22Rv1 (cell line): ENCODE measurements at regions not wholly inside any gene's neighbourhood (a gene's known extent, or its start where the extent isn't known, plus 50 kb on each side); places are given as distances from the start of the nearest gene placed in this dataset.

Experiments
- H3K27ac ChIP-seq: fragments of 450-650 bp; 2 replicates; pipeline ENCODE4 v1.5.1; 2017
- ZFX ChIP-seq: fragments of 450-650 bp; IDR thresholded peaks from 2 replicates; pipeline ENCODE4 v1.6.1; 2017; ENCODE audit warnings: antibody characterized with exemption, borderline replicate concordance
- TF ChIP-seq, protein P1 (sequence below): fragments of 450-650 bp; IDR thresholded peaks from 2 replicates; pipeline ENCODE4 v1.5.1; 2017; ENCODE audit warnings: mild to moderate bottlenecking

DNA sequence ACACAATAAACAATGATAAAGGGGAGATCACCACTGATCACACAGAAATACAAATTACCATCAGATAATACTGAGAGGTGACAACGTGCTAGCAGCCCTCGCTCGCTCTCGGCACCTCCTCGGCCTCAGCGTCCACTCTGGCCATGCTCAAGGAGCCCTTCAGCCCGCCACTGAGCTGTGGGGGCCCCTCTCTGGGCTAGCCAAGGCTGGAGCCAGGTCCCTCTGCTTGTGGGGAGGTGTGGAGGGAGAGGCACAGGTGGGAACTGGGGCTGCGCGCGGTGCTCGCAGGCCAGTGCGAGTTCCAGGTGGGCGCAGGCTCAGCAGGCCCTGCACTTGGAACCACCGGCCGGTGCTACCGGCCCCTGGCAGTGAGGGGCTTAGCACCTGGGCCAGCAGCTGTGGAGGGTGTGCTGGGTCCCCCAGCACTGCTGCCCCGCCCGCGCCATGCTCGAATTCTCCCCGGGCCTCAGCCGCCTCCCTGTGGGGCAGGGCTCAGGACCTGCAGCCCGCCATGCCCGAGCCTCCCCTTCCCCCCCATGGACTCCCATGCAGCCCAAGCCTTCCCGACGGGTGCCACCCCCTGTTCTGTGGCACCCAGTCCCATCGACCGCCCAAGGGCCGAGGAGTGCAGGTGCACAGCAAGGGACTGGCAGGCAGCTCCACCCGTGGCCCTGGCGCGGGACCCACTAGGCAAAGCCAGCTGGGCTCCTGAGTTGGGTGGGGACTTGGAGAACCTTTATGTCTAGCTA is 340.0 kb upstream of the GULP1 start:
- no peak for TF ChIP-seq ZFX
- TF ChIP-seq, protein P1, sequence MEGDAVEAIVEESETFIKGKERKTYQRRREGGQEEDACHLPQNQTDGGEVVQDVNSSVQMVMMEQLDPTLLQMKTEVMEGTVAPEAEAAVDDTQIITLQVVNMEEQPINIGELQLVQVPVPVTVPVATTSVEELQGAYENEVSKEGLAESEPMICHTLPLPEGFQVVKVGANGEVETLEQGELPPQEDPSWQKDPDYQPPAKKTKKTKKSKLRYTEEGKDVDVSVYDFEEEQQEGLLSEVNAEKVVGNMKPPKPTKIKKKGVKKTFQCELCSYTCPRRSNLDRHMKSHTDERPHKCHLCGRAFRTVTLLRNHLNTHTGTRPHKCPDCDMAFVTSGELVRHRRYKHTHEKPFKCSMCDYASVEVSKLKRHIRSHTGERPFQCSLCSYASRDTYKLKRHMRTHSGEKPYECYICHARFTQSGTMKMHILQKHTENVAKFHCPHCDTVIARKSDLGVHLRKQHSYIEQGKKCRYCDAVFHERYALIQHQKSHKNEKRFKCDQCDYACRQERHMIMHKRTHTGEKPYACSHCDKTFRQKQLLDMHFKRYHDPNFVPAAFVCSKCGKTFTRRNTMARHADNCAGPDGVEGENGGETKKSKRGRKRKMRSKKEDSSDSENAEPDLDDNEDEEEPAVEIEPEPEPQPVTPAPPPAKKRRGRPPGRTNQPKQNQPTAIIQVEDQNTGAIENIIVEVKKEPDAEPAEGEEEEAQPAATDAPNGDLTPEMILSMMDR: no peak
- no peak overlapping the region for H3K27ac ChIP-seq

DNA sequence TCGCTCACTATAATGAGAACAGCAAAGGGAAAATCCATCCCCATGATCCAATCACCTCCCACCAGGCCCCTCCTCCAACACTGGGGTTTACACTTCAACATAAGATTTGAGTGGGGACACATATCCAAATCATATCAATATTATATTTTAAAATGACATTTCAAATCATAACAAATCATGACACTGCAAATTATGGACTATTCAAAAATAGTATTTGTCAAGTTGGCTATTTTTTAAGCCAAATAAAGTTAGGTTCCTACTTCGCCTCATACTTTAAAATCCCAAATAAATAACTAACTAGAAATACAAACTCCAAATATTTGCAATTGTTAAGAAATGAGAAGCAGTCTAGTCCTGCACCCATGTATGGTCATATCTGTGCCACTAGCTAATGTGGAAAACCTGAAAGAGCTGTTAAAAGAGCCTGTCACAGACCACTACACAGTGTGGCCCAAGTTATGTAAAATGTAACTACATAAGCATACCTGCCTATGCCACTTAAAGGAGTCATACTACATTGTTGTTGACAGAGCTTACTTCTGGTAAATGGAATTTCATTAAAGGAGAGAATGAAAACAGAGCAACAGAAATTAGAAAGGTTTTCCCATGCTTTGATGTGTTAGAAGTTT is 334.7 kb upstream of the GULP1 start:
- no peak overlapping the region for H3K27ac ChIP-seq
- TF ChIP-seq, protein P1: no peak
- TF ChIP-seq ZFX: no peak

DNA sequence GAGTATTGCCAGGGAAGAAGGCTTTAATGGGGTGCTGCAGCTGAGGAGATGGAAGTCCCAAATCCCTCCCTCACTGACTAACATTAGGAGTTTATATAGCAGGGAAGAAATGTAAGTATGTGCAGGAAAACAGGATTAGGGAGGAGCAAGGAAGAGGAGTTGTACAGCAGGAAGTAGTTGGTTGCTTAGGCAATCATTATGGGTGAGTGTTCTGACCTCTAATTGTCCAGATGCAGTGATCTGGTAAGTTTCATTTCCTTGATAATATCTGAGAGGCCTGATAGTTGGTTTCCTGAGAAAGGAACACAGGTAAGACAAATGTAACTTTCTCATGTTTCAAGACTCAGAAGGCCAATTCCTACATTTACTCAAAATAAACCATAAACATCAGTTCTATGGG is 331.9 kb upstream of the GULP1 start:
- H3K27ac ChIP-seq: no peak overlapping the region
- no peak for TF ChIP-seq ZFX
- TF ChIP-seq, protein P1: no peak

DNA sequence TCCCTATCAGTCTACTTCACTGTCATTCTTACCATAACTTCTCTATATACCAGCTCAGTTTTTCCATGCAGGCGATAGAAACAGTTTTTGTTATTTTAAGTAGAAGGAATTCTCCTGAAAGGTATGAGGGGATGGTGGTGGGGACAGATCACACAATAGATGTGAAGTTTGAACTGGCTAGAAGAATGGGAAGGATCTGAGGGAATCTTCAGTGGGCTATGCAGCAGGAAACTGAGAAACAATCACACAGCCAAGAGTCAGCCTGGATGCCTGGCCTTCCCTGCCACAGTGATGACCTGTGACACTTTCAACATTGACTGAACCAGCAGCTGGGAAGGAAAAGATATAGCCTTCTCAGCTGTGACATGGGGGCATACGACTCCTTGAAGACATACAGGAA is 329.1 kb upstream of the GULP1 start:
- no peak overlapping the region for H3K27ac ChIP-seq
- TF ChIP-seq, protein P1: no peak
- no peak for TF ChIP-seq ZFX

DNA sequence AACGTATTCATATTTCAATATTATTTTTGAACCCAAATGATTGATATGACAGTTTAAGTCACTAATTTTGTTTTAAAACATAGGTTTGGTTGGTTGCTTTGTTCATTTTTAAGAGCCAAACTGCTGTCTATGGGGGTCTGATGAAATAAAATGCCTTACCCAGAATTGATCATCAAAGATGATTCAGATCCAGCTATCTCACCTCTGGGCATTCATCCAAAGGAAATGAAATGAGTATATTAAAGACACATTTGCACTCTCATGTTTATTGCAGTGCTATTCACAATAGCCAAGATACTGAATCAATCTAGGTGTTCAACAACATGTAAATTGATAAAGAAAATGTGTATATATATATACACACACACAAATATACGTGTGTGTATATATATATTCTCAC is 326.9 kb upstream of the GULP1 start:
- no peak overlapping the region for H3K27ac ChIP-seq
- TF ChIP-seq, protein P1: no peak
- no peak for TF ChIP-seq ZFX

DNA sequence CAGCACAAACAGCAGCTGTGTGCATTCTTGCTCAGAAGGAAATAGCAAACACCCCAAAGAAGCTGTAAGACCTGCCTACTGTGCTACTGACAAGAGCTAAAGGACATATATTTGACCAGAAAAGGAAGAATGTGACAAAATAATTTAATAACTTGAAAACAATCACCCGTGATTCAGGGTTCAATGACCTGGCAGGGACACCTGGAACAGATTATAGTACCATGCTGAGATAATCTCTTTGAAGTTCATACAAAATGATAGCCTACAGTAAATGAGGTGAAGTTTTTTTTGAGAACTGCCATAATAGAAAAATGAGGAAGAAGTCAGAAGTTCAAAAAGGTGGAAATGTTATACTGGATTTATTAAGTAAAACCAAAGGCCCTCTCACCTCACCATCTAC is 324.8 kb upstream of the GULP1 start:
- TF ChIP-seq, protein P1: no peak
- TF ChIP-seq ZFX: no peak
- no peak overlapping the region for H3K27ac ChIP-seq

DNA sequence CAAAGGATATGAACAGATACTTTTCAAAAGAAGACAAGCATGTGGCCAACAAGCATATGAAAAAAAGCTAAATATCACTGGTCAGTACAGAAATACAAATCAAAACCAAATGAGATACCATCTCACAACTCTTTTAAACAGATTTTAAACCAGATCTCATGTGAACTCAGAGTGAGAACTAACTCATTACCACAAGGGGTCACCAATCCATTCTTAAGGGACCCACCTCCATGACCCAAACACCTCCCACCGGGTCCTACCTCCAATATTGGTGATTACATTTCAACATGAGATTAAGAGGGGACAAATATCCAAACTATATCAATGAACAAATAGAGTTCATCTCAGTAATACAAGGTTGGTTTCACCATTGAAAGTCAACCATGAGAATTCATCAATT is 319.8 kb upstream of the GULP1 start:
- H3K27ac ChIP-seq: no peak overlapping the region
- no peak for TF ChIP-seq ZFX
- TF ChIP-seq, protein P1: no peak
